ENCODE measurements at regions not wholly inside any gene's neighbourhood (a gene's known extent, or its start where the extent isn't known, plus 50 kb on each side); places are given as distances from the start of the nearest gene placed in this dataset.
A peak's percentile ranks its signal among the peaks of the same experiment; 100 is the strongest.
"Not testable (repeated sequence)": the region's sequence is repeated elsewhere in the genome, so short reads cannot be mapped to it uniquely, and the experiment has no call there.

GRCh38 chr13:71018544-71018943 lies 848.5 kb downstream of the DACH1 start:
- DNase-seq (ENCODE audit: low read depth in 4 of 4, low spot score in 3 of 4): no peak

- no peak for DNase-seq (ENCODE audit: low read depth in 4 of 4, low spot score in 3 of 4)
Observed at GRCh38 chr13:71017607-71018006, 849.4 kb downstream of the DACH1 start.

DNA sequence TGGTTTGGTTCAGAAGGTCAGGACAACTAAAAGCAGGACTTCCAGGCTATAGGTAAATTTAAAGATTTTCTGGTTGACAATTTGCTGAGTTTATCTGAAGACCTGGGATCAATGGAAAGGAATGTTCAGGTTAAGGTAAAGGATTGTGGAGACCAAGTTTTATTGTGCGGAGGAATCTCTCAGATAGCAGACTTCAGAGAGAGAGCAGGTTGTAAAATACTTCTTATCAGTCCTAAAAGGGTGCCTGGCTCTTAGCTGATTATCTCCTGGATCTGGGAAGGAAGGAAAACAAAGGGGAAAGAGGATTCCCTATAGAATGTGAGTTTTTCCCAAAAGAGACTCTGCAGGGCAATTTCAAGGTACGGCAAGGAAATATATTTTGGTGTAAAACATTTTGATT lies 851.5 kb downstream of the DACH1 start:
- DNase-seq (ENCODE audit: low read depth in 4 of 4, low spot score in 3 of 4): no peak

DNA sequence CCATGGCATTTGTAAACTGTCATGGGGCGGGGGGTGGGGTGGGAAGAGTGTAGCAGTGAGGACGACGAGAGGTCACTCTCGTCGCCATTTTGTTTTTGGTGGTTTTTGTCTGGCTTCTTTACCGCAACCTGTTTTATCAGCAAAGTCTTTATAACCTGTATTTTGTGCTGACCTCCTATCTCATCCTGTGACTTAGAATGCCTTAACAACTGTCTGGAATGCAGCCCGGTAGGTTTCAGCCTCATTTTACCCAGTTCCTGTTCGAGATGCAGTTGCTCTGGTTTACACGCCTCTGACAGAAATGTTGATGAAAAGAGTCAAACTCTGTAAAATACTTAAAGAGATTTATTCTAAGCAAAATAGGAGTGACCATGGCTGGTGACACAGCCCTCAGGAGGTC lies 852.0 kb downstream of the DACH1 start:
- DNase-seq (ENCODE audit: low read depth in 4 of 4, low spot score in 3 of 4): no peak

DNA sequence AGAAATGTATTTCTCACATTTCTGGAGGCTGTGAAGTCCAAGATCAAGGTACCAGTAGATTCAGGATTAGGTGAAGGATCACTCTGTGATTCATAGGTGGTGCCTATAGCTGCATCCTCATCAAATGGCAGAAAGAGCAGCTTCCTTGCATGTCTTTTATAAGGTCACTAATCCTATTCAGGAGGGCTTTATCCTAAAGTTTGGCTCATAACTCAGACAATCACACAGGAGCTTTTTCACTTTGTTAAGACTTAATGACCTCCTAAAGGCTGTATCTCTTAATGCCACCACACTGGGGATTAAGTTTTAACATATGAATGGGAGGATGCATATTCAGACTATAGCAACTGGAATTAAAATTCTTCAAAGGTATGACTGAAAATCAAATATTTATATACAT lies 861.1 kb downstream of the DACH1 start:
- no peak for DNase-seq (ENCODE audit: low read depth in 4 of 4, low spot score in 3 of 4)

GRCh38 chr13:70995338-70995737 lies 871.7 kb downstream of the DACH1 start:
- no peak for DNase-seq (ENCODE audit: low read depth in 4 of 4, low spot score in 3 of 4)

DNA sequence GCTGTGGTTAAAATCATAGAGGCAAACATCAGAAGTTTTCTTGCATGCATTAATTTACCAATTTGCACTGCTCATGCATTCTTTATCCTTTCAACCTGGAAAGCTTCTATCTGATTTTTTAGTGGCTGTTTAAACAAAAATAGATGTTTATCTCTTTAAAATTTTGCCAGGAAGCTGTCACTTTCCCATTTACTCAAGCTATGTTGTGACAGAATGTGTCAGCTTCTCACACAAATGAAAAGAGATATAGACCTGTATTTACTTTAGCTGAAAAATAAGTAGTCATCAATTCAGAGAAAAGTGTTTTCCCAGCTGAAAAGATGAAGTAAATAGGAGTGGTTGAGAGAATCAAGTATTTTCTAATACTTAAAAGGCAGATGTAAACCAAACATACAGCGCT lies 872.8 kb downstream of the DACH1 start:
- no peak for DNase-seq (ENCODE audit: low read depth in 4 of 4, low spot score in 3 of 4)

- DNase-seq (ENCODE audit: low read depth in 4 of 4, low spot score in 3 of 4): no peak
Observed at GRCh38 chr13:70987043-70987442, 878.8 kb upstream of the KLHL1 start.

GRCh38 chr13:70985371-70985770 lies 877.1 kb upstream of the KLHL1 start:
- no peak for DNase-seq (ENCODE audit: low read depth in 4 of 4, low spot score in 3 of 4)

DNA sequence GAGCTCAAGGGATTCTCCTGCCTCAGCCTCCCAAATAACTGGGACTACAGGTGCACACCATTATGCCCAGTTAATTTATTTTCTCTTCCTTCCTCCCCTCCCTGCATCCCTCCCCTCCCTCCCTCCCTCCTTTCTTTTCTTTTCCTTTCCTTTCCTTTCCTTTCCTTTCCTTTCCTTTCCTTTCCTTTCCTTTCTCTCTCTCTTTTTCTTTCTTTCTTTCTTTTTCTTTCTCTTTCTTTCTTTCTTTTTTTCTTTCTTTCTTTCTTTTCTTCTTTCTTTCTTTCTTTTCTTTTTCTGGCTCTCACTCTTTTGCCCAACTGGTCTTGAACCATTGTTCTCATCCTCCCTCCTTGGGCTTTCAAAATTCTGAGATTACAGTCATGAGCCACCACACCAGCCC lies 873.0 kb upstream of the KLHL1 start:
- DNase-seq (ENCODE audit: low read depth in 4 of 4, low spot score in 3 of 4): not testable (repeated sequence)

DNA sequence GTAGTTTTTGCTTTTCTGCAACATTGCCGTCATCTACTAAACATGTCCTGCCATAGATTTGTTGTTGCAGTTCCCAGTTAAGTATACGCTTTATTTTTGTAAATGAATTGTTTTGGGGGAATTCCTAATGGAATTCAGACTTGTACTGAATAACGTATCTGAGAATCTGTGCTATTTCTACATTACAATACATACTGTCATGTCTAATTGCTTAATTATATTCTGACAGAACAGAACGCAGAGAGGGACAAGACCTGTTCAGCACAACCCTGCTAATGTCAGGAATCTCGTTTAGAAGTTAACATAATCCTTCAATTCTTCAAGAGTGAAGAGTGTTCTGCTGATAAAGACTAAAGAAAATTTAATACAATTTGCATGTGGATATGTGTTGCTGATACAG lies 861.1 kb upstream of the KLHL1 start:
- DNase-seq (ENCODE audit: low read depth in 4 of 4, low spot score in 3 of 4): no peak

DNA sequence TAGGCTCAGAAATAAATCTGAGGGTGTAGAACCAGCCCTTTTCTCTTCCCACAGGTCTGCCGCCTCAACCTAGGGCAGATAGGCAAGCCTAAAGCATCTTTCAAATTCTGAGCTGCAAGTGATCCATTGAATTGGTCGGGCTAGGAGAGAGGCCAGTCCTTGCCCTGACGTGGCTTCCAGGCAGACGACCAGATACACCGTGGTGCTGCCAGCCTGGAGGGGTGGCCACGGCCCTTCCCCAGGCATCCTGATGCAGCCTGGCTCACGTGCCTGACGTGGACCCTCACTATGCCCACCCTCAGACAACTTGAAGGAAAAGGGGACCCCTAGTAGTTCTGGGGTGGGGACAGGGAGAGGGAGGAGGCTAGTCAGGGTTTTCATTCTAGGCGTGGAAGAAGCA lies 859.3 kb upstream of the KLHL1 start:
- DNase-seq (ENCODE audit: low read depth in 4 of 4, low spot score in 3 of 4): no peak

- no peak for DNase-seq (ENCODE audit: low read depth in 4 of 4, low spot score in 3 of 4)
Observed at GRCh38 chr13:70964874-70965273, 856.6 kb upstream of the KLHL1 start.

DNA sequence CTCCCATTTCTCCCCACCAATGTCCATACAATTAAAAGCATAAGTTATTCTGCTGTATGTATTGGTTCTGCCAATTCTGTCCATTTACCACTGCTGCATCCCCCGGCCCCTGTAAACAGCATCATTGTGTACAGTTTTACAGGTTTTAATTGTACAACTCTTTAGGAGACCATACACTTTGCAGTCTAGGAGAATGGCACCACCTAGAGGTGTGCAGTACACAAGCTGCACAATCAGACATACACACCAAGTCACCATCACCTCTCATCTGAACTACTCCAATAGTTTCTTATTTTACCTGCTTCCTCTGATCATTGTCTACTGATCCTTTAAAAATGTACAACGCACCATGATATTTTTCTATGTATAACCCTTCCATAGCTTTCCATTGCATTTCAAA lies 855.9 kb upstream of the KLHL1 start:
- DNase-seq (ENCODE audit: low read depth in 4 of 4, low spot score in 3 of 4): no peak

DNA sequence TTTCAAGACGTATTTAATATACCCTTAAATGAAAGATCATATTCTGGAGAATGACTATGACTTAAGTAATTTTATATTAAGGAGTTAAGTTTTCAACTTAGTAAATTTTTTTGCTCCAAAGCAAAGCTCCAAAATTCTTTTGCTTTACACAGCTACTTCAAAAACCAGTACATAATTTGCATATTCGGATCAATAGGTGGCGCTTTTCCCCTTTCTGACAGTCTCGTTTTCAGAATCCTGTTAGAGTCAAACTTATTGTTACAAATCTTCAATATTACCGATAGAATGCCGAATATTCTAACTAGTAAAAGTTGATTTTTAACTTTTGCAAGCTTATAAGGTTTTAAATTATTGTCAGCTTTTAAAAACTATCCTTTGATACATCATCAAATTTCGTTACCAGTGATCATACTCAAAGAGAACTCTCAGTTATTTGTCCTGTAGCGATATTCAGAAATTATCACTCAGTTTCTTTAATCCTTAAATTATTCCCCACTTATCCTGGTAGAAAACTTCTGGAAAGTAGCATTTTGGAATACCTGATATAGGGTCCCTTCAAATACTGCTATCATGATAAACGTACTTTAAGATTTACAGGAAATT lies 852.7 kb upstream of the KLHL1 start:
- peak; percentile 8 to 27 (median 26) for DNase-seq (ENCODE audit: low read depth in 4 of 4, low spot score in 3 of 4)

GRCh38 chr13:70959035-70959775 lies 851.0 kb upstream of the KLHL1 start:
- no peak for DNase-seq (ENCODE audit: low read depth in 4 of 4, low spot score in 3 of 4)

DNA sequence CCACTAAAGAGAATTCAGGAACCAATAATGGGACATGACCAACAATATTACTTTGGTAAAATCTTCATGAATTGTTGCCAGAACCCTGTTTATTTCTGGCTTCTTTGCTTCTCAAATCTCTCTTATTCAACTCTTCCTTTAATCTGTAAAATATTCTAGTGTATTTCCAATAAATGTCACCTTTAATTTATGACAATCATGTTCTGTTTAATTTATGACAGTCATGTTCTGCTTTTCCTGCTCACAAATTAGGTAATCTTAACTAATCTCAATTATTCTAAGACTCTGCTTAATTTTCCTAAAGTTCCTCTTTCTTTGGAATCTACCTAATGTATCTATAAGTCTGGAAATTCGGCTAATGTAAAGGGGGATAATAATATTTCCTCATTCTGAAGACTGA lies 847.6 kb upstream of the KLHL1 start:
- DNase-seq (ENCODE audit: low read depth in 4 of 4, low spot score in 3 of 4): no peak

DNA sequence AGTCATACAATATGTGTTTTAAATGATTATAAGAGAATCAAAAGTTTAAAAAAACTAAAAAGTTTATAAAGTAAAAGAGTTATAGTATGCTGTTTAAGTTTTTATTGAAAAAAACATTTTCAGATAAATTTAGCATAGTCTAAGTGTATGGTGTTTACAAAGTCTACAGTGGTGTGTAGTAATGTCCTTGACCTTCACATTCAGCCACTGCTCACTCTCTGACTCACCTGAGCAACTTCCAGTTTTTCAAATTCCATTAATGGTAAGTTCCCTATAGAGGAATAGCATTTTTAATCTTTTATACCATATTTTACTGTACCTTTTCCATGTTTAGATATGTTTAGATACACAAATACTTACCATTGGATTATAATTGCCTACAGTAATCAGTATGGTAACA lies 842.4 kb upstream of the KLHL1 start:
- no peak for DNase-seq (ENCODE audit: low read depth in 4 of 4, low spot score in 3 of 4)

GRCh38 chr13:70945506-70945905 lies 837.3 kb upstream of the KLHL1 start:
- no peak for DNase-seq (ENCODE audit: low read depth in 4 of 4, low spot score in 3 of 4)

GRCh38 chr13:70941454-70941853 lies 833.2 kb upstream of the KLHL1 start:
- no peak for DNase-seq (ENCODE audit: low read depth in 4 of 4, low spot score in 3 of 4)

DNA sequence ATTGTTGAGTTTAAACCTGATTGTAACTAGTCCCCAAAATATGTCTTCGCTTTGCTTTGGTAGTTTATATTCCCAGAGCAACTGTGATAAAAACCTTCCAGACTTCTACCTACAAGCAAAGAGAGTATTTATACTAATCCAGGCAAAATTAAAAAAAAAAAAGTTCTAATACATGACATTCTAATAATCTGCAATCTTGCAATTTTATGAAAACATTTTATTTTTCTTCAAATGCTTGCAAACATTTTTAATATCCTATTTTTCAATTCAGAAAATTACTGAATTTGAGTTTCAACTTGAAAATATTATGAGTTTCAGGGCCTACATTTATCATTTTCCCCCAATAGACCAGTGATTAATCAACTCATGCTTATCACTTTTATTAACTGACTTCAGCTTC lies 830.2 kb upstream of the KLHL1 start:
- no peak for DNase-seq (ENCODE audit: low read depth in 4 of 4, low spot score in 3 of 4)

DNA sequence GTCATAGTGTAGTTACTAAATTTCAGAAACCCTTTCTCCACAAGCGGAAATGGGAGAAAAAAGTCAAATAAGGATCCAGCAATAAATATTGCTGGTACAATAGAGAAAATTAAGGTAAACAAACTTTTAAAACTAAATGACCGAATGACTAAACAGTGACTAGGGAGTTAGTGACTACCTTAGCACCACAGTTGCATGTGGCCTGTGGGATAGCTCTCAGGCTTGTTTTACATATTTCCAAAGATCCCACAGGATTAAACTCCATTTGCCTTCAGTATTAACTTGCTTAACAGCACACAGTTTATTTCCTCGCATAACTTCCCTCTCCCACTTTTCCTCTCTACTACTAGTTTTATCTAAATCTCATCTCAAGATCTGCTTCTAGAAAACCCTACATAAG lies 824.3 kb upstream of the KLHL1 start:
- no peak for DNase-seq (ENCODE audit: low read depth in 4 of 4, low spot score in 3 of 4)

Data from right renal pelvis (tissue), 4 donors.